ENCODE measurements at regions not wholly inside any gene's neighbourhood (a gene's known extent, or its start where the extent isn't known, plus 50 kb on each side); places are given as distances from the start of the nearest gene placed in this dataset.
"Not testable (repeated sequence)": the region's sequence is repeated elsewhere in the genome, so short reads cannot be mapped to it uniquely, and the experiment has no call there.

DNA sequence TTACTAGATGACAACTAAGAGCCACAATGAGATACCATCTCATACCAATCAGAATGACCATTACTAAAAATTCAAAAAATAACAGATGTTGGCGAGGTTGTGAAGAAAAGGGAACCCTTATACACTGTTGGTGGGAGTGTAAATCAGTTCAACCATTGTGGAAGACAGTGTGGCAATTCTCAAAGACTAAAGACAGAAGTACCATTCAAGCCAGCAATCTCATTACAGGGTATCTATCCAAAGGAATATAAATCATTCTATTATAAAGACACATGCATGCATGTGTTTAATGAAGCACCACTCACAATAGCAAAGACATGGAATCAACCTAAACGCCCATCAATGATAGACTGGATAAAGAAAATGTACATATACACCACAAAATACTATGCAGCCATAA lies 705.1 kb upstream of the ACVR2A start:
- not testable (repeated sequence) for DNase-seq (ENCODE audit: low read depth, low spot score)

DNA sequence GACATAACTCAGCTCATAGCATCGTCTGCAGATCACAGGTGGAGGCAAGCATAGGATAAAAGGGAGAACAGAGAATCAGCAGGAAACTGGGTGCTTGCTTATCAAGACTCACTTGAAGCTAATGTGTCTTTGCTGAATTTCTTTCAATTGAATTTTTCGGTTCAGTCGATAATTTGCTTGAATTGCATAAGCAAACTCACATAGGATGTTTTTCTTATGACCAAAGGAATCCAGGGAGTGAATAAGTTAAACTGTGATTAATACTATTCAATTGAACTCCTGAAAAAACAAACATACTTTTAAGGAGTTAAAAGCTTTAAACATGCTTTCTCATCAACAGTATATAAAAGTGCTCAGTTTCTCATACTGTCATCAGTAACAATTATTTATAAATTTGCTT lies 707.1 kb upstream of the ACVR2A start:
- peak; percentile 36 for DNase-seq (ENCODE audit: low read depth, low spot score)

DNA sequence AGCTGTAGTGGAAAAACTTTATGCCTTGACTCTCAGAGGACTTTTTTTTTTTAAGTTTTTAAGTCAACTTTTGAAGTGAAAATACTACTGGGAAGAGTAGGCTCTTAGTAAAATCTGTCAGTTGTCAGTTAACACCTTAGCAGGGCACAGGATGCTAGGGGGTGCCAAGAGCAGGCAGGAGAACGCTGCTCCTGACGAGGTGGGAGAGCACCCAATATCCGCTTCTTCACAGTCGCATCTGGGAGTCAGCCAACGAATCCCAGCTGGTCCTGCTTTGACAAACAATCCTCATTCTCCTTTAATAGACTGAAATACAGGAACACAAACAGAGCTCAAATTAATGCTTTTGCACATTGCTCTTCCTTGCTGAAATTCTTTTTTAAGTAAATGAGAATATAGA lies 709.5 kb upstream of the ACVR2A start:
- no peak for DNase-seq (ENCODE audit: low read depth, low spot score)

DNA sequence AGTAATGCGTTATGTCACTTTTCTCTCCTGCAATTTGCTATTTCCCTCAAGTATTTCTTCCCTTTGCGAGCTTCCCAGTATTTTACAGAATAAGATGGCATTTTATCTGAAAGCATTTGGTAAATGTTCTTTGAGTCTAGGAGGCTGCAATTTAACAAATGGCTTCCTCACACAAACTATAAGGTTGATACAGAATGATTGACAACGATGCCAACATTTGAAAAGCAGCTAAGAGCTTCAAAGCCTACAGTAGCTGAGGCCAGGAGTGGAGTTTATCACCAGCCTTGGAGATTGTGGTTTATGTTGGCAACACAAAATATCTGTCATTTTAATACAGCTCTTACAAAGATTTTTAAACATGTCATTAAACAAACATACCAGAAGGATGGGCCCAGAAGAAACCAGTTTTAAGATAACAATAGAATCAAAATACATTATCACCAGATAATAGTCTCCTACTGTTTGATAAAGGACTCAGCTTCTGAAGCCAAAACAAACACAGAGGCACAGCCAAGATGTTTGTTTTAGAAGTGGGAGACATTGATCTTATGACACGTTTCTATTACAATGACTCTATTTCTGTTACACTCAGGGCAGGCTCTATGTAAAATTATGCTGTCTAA lies 711.4 kb upstream of the ACVR2A start:
- DNase-seq (ENCODE audit: low read depth, low spot score) = peak; percentile 37

DNA sequence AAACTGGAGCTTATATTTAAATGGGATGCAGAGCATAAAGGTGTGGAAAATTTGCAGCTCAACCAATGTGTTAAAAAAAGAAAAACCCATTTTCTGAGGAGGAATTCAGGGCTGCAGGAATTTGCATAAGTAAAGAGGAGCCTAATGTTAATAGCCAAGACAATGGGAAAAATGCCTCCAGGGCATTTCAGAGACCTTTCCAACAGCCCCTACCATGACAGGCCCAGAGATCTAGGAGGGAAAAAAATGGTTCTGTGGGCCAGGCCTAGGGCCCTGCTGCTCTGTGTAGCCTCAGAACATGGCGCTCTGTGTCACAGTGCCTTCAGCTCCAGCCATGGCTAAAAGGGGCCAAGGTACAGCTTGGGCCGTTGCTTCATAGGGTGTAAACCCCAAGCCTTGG lies 719.7 kb upstream of the ACVR2A start:
- no peak for DNase-seq (ENCODE audit: low read depth, low spot score)

DNA sequence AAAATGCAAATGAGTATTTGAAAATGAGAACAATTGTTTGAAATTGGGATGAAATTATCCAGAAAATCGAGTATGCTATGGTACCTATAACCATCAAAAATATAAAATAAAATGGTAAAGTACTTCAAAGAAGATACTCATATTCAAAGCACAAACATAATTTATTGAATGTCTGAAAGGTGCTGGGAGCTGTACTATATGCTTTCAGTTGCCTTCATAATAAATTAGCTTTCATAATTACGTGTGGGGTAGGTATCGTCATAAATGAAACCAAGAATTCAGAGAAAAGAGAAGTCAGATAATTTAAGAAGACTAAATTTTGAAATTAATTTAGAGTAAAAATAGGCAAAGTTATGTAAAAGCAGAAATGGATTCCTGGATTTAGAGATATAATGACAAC lies 721.9 kb upstream of the ACVR2A start:
- DNase-seq (ENCODE audit: low read depth, low spot score) = no peak

DNA sequence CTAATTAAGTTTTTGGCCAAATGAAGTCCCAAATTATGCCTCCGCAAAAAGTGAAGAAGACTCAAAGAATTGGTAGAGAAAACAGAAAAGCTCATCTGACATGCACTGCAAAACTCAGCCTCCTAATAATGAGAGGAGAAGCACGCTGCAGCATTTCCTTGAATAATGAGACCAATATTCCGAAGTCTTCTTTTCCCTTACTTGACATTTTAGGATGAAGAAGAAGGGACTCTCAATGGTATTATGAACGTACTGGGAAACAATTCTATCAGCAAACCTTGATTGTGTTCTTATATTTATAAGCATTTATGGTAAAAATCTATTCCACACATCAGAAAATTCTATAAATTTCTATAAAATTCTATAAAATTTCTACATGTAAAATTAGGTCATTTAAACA lies 733.9 kb upstream of the ACVR2A start:
- DNase-seq (ENCODE audit: low read depth, low spot score) = no peak

DNA sequence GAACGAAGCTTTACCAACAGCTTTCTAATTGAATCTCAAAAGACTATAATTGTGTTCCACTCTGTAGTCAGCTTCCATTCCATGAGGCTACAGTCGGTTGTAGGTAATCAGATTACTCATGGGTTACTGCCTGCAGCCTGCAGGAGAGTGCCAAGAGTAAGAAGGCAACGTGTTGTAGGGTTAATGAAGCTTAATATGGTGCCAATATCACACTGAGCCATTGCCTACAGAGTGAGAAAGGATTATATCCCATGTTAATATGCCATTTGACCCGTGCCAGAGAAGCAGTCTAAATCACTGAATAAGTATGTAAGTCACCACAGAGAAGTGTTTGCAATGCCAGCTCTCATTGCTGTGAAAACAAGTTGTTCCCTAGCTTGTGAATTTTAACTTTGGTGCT lies 734.5 kb upstream of the ACVR2A start:
- peak; percentile 79 for DNase-seq (ENCODE audit: low read depth, low spot score)

DNA sequence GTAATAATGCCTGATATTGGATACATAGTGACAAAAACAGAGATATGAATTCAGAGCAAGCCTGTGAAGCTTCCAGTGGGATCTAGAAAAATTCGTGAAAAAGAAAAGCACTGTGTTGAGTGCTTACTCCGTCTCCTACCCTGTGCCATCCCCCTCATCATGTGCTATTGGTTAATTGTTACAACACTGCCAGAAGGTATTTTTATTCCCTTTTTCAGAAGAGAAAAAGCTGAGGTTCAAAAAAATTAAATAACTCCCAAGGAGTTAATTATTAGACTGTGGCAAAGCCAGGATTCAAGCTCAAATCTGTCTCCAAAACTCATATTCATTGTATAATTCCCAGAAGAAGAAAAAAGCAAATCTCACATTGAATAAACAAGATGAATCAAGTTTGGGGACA lies 735.5 kb upstream of the ACVR2A start:
- no peak for DNase-seq (ENCODE audit: low read depth, low spot score)

DNA sequence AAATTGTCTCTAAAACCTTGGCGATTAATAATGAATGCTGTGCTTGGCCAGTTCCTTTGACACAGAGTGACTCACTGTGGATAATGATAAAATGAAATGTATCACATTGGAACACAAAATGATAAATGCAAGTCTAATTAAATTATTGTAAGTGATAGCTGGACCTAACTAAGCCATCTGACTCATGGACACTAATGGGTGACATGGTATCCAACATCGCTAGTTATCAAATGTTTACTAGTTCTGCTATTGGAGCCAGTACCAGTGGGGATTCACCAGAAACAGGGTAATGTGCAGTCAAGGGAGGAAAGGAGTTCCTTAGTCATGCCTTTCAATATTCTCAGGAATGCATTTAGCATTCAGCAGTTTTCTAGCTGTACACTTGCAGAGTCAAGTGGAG lies 736.3 kb upstream of the ACVR2A start:
- DNase-seq (ENCODE audit: low read depth, low spot score) = peak; percentile 66

DNA sequence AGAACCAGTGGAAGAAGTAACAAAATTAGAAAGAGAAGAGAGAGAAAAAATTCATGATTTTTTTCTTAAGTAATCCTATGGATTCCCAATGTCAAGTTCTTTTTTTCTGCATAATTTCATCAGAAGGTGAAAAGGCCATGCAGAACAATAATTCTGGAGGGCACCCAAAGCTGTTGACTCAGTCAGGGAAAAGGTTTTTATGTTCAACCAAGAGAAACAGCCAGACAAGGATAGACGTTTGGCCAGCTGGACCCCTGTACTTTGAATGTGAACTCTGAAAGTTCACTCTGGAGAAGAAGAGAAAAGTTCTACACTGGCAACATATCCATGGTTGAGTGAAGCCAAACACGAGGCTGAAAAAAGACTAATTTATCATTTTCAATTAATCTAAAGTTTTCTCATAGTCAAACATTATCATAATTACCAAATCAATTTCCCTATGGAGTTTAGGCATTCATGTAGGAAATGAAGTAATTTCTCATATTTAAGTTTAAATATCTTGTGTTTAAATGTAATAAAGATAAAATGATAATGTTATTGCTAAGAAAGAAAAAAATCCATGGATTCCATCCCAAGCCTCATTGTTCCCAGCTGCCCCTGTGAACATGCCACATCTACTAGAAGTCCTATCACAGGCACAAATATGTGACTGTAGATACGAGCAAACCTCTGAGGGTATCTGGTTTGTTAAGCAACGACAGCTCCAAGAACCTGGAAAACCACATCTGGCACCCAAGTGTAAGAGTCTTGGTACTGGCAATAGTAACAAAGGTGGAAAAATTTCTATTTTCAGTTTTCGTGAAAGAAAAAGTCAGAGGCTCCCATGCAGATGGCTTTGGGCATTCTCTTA lies 742.7 kb upstream of the ACVR2A start:
- no peak for DNase-seq (ENCODE audit: low read depth, low spot score)

DNA sequence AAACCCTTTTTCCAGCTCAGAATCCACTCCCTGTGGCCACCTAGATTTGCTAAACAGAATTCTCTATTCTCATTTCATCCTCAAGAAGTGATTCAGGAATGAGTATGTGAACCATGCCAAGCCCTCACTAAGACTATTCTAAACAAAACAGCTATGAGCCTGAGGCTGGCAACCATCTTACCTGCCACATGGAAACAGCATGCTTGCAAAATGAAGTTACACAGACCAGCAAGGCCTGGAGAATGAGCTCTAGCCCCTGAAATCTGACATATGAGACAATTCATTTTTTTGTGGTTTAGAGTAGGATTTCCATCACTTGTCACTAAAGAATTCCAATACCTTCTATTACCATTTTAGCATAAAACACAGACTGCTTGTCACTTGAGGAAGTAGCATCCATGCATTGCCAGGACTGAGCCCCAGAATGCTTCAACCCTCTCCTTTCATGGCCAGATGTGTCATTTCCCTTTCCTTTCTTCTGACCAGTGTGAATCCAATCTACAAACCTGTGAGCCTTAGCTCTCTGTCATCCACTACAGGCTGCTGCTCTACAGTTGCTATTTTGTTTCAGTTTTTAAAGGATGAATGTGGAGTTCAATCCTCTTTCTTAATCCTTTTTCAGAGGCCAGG lies 744.3 kb upstream of the ACVR2A start:
- peak; percentile 74 for DNase-seq (ENCODE audit: low read depth, low spot score)

DNA sequence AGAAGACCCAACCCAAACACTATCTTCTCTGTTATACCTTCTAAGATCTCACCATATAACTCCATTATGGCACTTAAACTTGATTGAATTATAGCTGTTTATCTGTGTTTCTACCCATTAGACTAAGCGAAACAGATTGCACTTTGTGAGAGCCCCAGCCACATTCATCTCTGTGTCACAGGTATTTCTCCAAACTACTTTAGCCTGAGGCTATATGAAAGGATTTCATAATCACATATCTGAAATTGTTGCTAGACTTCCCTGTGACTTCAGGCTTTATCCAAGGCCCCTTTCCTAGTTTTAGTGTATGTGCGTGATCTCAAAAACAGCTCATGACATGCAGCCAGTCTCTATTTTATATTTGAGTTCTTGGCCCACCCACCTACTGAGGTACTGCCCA lies 745.0 kb upstream of the ACVR2A start:
- DNase-seq (ENCODE audit: low read depth, low spot score) = no peak

DNA sequence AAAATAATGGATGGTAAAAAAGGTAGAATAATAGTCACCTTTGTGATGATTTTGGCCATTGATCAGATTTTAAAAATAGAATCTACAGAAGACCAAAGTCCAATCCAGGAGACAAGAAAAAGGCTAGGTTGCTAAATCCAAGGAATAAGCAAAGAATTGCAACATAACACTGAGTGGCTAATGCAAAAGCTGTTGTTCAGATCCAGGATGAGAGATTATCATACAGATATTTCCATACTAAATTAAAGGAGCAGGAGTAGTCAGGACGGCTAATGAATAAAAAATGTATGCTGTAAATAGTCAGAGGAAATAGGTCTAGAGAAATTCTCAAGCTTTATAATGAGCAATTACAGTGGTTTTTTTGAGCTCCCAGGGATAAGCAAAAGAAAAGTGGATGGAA lies 745.9 kb upstream of the ACVR2A start:
- DNase-seq (ENCODE audit: low read depth, low spot score) = no peak

DNA sequence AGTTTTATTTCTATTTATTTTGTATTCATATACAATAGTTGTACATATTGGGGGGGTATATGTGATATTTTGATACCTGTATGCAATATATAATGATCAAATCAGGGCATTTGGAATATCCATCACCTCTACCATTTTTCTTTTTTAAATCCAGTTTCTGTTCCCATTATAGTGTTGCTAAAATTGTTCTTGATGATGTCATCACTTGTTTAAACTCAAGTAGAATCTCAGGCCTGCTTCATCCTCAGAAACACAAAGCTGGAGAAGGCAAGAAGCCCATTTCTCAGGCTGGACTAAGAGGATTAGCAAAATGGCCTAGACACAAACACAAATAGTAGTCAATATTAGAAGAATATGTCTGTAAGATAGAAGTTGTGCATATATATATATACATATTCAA lies 747.1 kb upstream of the ACVR2A start:
- no peak for DNase-seq (ENCODE audit: low read depth, low spot score)

DNA sequence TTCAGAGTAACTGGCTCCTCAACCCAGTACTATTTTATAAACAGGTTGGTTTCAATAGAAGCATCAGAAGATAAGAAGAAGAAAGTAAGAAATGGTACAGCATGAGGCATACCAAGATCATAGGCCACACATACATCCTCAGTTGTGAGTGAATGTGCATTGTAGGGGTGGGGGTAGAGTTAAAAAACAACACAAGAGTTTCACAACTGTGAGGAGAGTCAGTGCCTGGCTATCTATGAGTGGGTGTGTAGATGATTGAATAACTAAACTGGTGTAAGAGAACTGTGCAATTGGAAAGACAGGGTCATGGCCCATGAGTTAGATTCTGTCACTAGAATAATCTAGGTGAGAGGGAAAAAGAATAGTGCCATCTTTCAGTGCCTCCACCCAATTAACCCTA lies 748.2 kb upstream of the ACVR2A start:
- DNase-seq (ENCODE audit: low read depth, low spot score) = no peak

DNA sequence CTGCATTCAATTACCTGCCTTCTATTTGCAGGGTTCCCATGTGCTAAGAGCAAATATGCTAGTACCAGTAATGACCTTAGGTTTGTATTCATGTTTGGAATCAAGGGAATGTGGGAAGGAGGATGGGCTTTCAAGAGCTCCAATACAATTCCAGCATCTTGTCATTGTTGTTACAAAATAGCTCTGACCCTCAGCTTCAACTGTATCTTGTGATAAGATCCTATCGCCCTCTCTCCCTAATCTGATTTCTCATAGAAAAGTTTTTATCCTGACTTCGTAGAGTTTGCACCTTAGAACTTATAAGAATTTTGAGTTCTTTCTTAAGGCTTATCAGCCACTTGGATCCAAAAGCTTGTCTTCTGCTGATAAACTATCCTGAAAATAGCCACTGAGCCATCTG lies 749.5 kb upstream of the ACVR2A start:
- no peak for DNase-seq (ENCODE audit: low read depth, low spot score)

DNA sequence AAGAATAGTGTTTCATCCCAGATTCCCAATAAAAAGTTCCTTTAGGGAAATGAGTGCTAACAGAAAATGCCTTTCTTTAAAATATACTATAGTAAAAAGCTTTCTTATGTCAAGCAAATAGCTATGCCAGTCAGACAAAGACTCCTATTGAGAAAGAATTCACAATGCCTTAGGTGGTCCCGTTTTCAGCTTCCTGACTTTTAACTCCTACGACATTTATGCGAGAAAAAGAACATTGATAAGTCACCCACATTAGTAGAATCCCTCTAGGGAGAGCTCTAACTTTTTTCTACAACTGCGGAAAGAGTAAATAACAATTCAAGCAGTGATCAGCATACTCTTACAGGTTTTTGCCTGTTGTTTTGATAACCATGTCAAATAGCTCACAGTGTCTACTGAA lies 750.8 kb upstream of the ACVR2A start:
- no peak for DNase-seq (ENCODE audit: low read depth, low spot score)

DNA sequence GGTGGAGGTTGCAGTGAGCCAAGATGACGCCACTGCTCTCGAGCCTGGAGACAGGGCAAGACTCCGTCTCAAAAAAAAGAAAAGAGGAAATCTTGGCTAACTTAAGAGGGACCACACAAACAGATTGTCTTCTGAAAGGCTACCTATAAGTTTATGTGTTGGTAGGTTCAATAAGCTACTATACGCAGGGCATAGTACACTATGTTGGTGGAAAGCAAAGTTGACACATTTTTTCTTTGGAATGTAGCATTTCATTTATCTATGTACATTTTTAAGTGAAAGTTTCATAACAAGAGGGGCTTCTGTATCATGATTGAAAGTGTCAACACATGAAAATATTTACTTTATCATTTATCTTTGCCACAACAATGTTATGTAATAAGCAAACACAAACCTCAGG lies 752.6 kb upstream of the ACVR2A start:
- DNase-seq (ENCODE audit: low read depth, low spot score) = no peak

DNA sequence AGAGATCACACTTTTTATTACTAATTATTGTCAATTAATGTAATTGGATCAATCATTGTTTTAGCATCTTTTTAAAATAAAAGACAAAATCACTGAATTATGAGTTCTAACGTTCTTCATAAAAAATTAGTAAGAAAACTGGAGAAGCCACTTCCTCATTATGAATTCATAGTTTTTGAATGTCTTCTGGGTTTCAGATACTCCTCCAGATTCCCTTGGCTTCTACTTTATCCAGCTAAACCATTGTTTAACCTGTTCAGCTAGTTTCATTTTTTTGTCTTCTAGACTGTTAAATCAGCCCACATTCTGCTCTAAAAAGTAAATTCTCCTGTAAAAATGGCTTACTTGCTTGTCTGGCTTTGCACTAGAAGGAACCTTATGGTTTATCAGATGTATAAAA lies 753.4 kb upstream of the ACVR2A start:
- no peak for DNase-seq (ENCODE audit: low read depth, low spot score)

DNA sequence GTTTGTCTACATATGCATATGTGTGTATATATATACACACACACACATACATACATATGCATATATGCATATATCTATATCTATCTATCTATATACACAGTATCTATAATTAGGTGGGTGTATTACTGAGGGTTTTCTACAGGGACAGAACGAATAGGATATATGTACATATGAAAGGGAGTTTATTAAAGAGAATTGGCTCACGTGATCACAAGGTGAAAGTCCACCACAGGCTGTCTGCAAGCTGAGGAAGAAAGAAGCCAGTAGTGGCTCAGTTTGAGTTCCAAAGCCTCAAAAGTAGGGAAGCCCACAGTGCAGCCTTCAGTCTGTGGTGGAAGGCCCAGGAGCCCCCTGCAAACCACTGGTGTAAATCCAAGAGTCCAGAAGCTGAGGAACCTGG lies 756.0 kb upstream of the ACVR2A start:
- no peak for DNase-seq (ENCODE audit: low read depth, low spot score)

DNA sequence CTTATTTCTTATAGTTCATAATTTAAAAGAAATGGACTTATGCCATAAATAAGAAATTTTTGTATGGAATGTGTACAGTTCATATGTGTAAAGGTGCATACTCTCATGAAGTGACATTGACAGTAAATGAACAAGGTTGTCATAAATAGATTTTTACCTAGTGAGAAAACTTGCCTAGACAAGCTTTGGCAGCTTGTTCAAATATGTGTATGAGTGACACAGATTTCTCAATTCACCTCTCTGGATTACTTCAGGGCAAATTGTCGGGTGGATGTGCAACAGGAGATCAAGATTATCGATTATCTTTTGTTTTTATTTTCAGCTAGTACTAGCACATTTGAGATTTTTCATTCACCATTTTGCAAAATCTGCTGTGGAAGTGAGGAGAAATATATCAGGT lies 758.1 kb upstream of the ACVR2A start:
- no peak for DNase-seq (ENCODE audit: low read depth, low spot score)

DNA sequence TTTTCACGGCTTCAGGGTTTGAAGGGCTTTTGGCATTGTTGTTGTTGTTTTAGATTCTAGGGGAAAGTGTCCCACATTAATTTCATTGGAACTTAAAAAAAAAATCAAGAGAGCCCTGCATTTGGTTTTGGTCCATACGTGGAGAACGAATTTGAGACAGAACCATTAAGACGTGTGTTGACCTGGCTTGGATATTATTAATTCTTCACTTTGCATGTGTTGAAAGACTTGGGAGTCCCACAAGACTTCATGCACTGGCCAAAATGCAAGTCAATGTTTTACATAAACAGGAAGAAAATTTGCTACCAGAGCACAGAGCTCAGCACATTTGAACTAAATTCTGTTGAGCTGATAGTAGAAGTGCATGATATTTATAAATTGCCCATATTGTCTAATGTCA lies 761.2 kb upstream of the ACVR2A start:
- no peak for DNase-seq (ENCODE audit: low read depth, low spot score)

Data from astrocyte of the hippocampus (primary cell).